HepG2 (cell line): ENCODE measurements at regions not wholly inside any gene's neighbourhood (a gene's known extent, or its start where the extent isn't known, plus 50 kb on each side); places are given as distances from the start of the nearest gene placed in this dataset.

Experiments used
- FOXP1 ChIP-seq, 2 experiments: fragments of 450-650 bp in 1 of 2; IDR thresholded peaks; 2 replicates each; pipeline ENCODE4 v1.6.1; 2017 to 2018; ENCODE audit warnings: antibody characterized with exemption in 1 of 2
- HOXA3 ChIP-seq: sonication (generic); formaldehyde crosslinking; IDR thresholded peaks from 2 replicates; pipeline ENCODE4 v1.5.0; 2020; ENCODE audit warnings: missing genetic modification reagents
- MAFG ChIP-seq: sonication (generic); formaldehyde crosslinking; IDR thresholded peaks from 2 replicates; pipeline ENCODE4 v1.5.1; 2020; ENCODE audit warnings: mild to moderate bottlenecking, missing genetic modification reagents
- MIXL1 ChIP-seq: IDR thresholded peaks from 2 replicates; pipeline ENCODE4 v1.6.1; 2016
- SIX4 ChIP-seq: sonication (generic); formaldehyde crosslinking; IDR thresholded peaks from 2 replicates; pipeline ENCODE4 v1.4.0; 2020; ENCODE audit warnings: missing genetic modification reagents
- SP2 ChIP-seq: sonication (generic); formaldehyde crosslinking; IDR thresholded peaks from 2 replicates; pipeline ENCODE4 v1.5.1; 2020; ENCODE audit warnings: mild to moderate bottlenecking, missing genetic modification reagents
- WIZ ChIP-seq: sonication (generic); formaldehyde crosslinking; IDR thresholded peaks from 2 replicates; pipeline ENCODE4 v1.5.1; 2020; ENCODE audit warnings: mild to moderate bottlenecking, missing genetic modification reagents
- ZFAT ChIP-seq: sonication (generic); formaldehyde crosslinking; conservative IDR thresholded peaks from 2 replicates; pipeline ENCODE4 v1.8.1; 2023; ENCODE audit warnings: missing genetic modification reagents, inconsistent platforms
- ZKSCAN1 ChIP-seq: fragments of 150-350 bp; IDR thresholded peaks from 2 replicates; pipeline ENCODE4 v1.6.1; 2014; ENCODE audit warnings: low read length
- ZNF232 ChIP-seq: sonication (generic); formaldehyde crosslinking; IDR thresholded peaks from 2 replicates; pipeline ENCODE4 v1.4.0; 2020; ENCODE audit warnings: missing genetic modification reagents, borderline replicate concordance
- ZNF577 ChIP-seq: sonication (generic); formaldehyde crosslinking; IDR thresholded peaks from 2 replicates; pipeline ENCODE4 v1.4.0; 2020; ENCODE audit warnings: mild to moderate bottlenecking, low read depth, missing genetic modification reagents, borderline replicate concordance
- TF ChIP-seq, protein P1 (sequence below): sonication (generic); formaldehyde crosslinking; IDR thresholded peaks from 2 replicates; pipeline ENCODE4 v1.5.0; 2020; ENCODE audit warnings: mild to moderate bottlenecking, missing genetic modification reagents, borderline replicate concordance
- TF ChIP-seq, protein P2 (sequence below): sonication (generic); formaldehyde crosslinking; IDR thresholded peaks from 2 replicates; pipeline ENCODE4 v1.5.1; 2020; ENCODE audit warnings: missing genetic modification reagents, mild to moderate bottlenecking, borderline replicate concordance
- TF ChIP-seq, protein P3 (sequence below): sonication (generic); formaldehyde crosslinking; IDR thresholded peaks from 2 replicates; pipeline ENCODE4 v1.9.0; 2022; ENCODE audit warnings: low read depth, missing genetic modification reagents

DNA sequence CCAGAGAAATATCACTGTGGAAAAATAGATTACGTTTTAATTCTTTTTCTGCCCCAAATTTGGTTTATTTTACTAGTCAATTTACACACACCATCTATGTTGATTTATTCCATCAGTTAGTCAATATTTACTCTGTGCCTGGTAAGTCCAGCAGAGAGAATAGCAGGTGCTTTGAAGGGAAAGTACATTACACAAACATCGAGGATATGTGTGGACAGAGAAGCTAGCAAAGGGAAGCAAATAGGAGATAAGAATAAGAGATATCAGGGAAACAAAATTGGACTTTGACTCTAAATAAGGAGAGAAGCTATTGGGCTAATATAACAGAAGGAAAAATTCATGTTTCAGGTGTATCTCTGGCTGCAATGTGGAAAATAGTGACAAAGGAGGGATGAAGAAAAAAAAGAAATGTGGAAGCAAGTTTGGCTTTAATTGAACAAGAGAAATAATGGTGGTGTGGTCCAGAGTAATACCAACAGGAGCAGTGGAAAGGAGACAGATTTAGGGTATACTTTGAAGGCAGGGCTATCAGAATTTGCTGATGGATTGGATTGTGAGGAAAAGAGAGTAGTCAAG, 587.7 kb upstream of the CDH6 start (continued):
- TF ChIP-seq, protein P1, sequence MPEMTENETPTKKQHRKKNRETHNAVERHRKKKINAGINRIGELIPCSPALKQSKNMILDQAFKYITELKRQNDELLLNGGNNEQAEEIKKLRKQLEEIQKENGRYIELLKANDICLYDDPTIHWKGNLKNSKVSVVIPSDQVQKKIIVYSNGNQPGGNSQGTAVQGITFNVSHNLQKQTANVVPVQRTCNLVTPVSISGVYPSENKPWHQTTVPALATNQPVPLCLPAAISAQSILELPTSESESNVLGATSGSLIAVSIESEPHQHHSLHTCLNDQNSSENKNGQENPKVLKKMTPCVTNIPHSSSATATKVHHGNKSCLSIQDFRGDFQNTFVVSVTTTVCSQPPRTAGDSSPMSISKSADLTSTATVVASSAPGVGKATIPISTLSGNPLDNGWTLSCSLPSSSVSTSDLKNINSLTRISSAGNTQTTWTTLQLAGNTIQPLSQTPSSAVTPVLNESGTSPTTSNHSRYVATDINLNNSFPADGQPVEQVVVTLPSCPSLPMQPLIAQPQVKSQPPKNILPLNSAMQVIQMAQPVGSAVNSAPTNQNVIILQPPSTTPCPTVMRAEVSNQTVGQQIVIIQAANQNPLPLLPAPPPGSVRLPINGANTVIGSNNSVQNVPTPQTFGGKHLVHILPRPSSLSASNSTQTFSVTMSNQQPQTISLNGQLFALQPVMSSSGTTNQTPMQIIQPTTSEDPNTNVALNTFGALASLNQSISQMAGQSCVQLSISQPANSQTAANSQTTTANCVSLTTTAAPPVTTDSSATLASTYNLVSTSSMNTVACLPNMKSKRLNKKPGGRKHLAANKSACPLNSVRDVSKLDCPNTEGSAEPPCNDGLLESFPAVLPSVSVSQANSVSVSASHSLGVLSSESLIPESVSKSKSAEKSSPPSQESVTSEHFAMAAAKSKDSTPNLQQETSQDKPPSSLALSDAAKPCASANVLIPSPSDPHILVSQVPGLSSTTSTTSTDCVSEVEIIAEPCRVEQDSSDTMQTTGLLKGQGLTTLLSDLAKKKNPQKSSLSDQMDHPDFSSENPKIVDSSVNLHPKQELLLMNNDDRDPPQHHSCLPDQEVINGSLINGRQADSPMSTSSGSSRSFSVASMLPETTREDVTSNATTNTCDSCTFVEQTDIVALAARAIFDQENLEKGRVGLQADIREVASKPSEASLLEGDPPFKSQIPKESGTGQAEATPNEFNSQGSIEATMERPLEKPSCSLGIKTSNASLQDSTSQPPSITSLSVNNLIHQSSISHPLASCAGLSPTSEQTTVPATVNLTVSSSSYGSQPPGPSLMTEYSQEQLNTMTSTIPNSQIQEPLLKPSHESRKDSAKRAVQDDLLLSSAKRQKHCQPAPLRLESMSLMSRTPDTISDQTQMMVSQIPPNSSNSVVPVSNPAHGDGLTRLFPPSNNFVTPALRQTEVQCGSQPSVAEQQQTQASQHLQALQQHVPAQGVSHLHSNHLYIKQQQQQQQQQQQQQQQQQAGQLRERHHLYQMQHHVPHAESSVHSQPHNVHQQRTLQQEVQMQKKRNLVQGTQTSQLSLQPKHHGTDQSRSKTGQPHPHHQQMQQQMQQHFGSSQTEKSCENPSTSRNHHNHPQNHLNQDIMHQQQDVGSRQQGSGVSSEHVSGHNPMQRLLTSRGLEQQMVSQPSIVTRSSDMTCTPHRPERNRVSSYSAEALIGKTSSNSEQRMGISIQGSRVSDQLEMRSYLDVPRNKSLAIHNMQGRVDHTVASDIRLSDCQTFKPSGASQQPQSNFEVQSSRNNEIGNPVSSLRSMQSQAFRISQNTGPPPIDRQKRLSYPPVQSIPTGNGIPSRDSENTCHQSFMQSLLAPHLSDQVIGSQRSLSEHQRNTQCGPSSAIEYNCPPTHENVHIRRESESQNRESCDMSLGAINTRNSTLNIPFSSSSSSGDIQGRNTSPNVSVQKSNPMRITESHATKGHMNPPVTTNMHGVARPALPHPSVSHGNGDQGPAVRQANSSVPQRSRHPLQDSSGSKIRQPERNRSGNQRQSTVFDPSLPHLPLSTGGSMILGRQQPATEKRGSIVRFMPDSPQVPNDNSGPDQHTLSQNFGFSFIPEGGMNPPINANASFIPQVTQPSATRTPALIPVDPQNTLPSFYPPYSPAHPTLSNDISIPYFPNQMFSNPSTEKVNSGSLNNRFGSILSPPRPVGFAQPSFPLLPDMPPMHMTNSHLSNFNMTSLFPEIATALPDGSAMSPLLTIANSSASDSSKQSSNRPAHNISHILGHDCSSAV (CRISPR knock-in tag) = no peak
- no peak for TF ChIP-seq MAFG (CRISPR knock-in tag)
- no peak for TF ChIP-seq ZNF232
- TF ChIP-seq, protein P2, sequence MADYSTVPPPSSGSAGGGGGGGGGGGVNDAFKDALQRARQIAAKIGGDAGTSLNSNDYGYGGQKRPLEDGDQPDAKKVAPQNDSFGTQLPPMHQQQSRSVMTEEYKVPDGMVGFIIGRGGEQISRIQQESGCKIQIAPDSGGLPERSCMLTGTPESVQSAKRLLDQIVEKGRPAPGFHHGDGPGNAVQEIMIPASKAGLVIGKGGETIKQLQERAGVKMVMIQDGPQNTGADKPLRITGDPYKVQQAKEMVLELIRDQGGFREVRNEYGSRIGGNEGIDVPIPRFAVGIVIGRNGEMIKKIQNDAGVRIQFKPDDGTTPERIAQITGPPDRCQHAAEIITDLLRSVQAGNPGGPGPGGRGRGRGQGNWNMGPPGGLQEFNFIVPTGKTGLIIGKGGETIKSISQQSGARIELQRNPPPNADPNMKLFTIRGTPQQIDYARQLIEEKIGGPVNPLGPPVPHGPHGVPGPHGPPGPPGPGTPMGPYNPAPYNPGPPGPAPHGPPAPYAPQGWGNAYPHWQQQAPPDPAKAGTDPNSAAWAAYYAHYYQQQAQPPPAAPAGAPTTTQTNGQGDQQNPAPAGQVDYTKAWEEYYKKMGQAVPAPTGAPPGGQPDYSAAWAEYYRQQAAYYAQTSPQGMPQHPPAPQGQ (CRISPR knock-in tag) = no peak
- TF ChIP-seq ZNF577 (CRISPR knock-in tag) = no peak
- TF ChIP-seq SP2 (CRISPR knock-in tag) = no peak
- TF ChIP-seq MIXL1 = peak; percentile 99
- TF ChIP-seq, protein P3, sequence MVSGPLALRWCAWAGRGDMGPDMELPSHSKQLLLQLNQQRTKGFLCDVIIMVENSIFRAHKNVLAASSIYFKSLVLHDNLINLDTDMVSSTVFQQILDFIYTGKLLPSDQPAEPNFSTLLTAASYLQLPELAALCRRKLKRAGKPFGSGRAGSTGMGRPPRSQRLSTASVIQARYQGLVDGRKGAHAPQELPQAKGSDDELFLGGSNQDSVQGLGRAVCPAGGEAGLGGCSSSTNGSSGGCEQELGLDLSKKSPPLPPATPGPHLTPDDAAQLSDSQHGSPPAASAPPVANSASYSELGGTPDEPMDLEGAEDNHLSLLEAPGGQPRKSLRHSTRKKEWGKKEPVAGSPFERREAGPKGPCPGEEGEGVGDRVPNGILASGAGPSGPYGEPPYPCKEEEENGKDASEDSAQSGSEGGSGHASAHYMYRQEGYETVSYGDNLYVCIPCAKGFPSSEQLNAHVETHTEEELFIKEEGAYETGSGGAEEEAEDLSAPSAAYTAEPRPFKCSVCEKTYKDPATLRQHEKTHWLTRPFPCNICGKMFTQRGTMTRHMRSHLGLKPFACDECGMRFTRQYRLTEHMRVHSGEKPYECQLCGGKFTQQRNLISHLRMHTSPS = no peak
- no peak for TF ChIP-seq ZKSCAN1
- TF ChIP-seq WIZ = no peak
- no peak for TF ChIP-seq HOXA3
- TF ChIP-seq FOXP1 (IDR thresholded peaks at IDR 0.05) = peak; percentile 81
- peak; percentile 96 for TF ChIP-seq FOXP1 (CRISPR knock-in tag; IDR thresholded peaks at IDR 0.05)
- peak; percentile 89 for TF ChIP-seq SIX4 (CRISPR knock-in tag)
- TF ChIP-seq ZFAT (CRISPR knock-in tag) = no peak
